H1 (cell line): ENCODE measurements at regions not wholly inside any gene's neighbourhood (a gene's known extent, or its start where the extent isn't known, plus 50 kb on each side); places are given as distances from the start of the nearest gene placed in this dataset.

Experiments
- CTCF ChIA-PET: fragments of 300-600 bp; sonication (Branson Sonifier 250); formaldehyde crosslinking; loops from one replicate; lab custom pipeline; 2021; ENCODE audit not compliant: partially characterized antibody; lab: Charles Lee
- POLR2A ChIA-PET: fragments of 300-600 bp; sonication (Branson Sonifier 250); formaldehyde crosslinking; loops from one replicate; lab custom pipeline; 2021; ENCODE audit warnings: inconsistent platforms; ENCODE audit not compliant: partially characterized antibody; lab: Charles Lee
- DNase-seq, 2 experiments: peaks; one replicate each; pipeline versions ENCODE4 v3.0.0 to v3.0.0-alpha.2; 2010 to 2022; ENCODE audit warnings: low spot score in 2 of 2, low read depth in 1 of 2, mixed read lengths in 1 of 2
- FAIRE-seq: peaks from 2 replicates; lab custom pipeline; 2011; peaks lifted over from hg19 to GRCh38; lab: Jason Lieb, UNC
- H2AFZ ChIP-seq: 2 replicates; pipeline ENCODE4 v1.8.1; 2012; ENCODE audit warnings: low read length, inconsistent platforms
- H2AK5ac ChIP-seq: 2 replicates; pipeline ENCODE4 v1.6.1; 2013; ENCODE audit warnings: low read depth, low read length
- H2BK120ac ChIP-seq: replicated peaks from 2 replicates; pipeline ENCODE3; 2013; ENCODE audit warnings: low read depth, low read length, inconsistent platforms
- H2BK12ac ChIP-seq: 2 replicates; pipeline ENCODE4 v1.6.1; 2013; ENCODE audit warnings: low read depth, low read length
- H2BK15ac ChIP-seq: 2 replicates; pipeline ENCODE4 v1.6.1; 2013; ENCODE audit warnings: low read length
- H2BK20ac ChIP-seq: 2 replicates; pipeline ENCODE4 v1.6.1; 2013; ENCODE audit warnings: low read length
- H2BK5ac ChIP-seq: 2 replicates; pipeline ENCODE4 v1.6.1; 2013; ENCODE audit warnings: low read depth, low read length
- H3K14ac ChIP-seq: 2 replicates; pipeline ENCODE4 v1.6.1; 2013; ENCODE audit warnings: inconsistent platforms; ENCODE audit not compliant: insufficient read length
- H3K18ac ChIP-seq: 2 replicates; pipeline ENCODE4 v1.6.1; 2013; ENCODE audit warnings: low read length; ENCODE audit errors: extremely low read depth
- H3K23ac ChIP-seq: 2 replicates; pipeline ENCODE4 v1.6.1; 2013; ENCODE audit warnings: inconsistent platforms; ENCODE audit not compliant: insufficient read length
- H3K23me2 ChIP-seq: 2 replicates; pipeline ENCODE4 v1.6.1; 2013; ENCODE audit warnings: low read depth, low read length
- H3K27ac ChIP-seq: 2 replicates; pipeline ENCODE4 v1.6.1; 2011; ENCODE audit warnings: low read depth, low read length, inconsistent platforms
- H3K27me3 ChIP-seq, 4 experiments: replicated peaks in 1 of 4; 1 replicate in 1 of 4; 2 replicates in 3 of 4; pipeline versions ENCODE4 v1.6.1 to v1.8.1; 2011 to 2013; ENCODE audit warnings: low read length in 3 of 4, mild to moderate bottlenecking in 3 of 4, inconsistent platforms in 2 of 4, mixed read lengths in 2 of 4, moderate library complexity in 1 of 4; ENCODE audit not compliant: control insufficient read depth in 3 of 4, insufficient read depth in 3 of 4; ENCODE audit errors: extremely low read depth in 1 of 4
- H3K36me3 ChIP-seq, 4 experiments: 2 replicates each; pipeline versions ENCODE4 v1.6.1 to v1.8.1; 2011 to 2013; ENCODE audit warnings: mild to moderate bottlenecking in 4 of 4, low read length in 3 of 4, moderate library complexity in 2 of 4, control low read depth in 1 of 4, inconsistent platforms in 1 of 4; ENCODE audit not compliant: insufficient read depth in 4 of 4, control insufficient read depth in 2 of 4
- H3K4ac ChIP-seq: replicated peaks from 2 replicates; pipeline ENCODE3; 2013; ENCODE audit warnings: low read length, low read depth, mixed read lengths, inconsistent platforms; ENCODE audit not compliant: insufficient read length
- H3K4me1 ChIP-seq, 4 experiments: replicated peaks in 1 of 4; 1 replicate in 1 of 4; 2 replicates in 3 of 4; pipeline versions ENCODE4 v1.6.1 to v1.8.1; 2011 to 2013; ENCODE audit warnings: low read length in 3 of 4, inconsistent platforms in 2 of 4, mixed read lengths in 1 of 4; ENCODE audit not compliant: insufficient read depth in 4 of 4, control insufficient read depth in 3 of 4
- H3K4me2 ChIP-seq, 2 experiments: 2 replicates each; pipeline versions ENCODE4 v1.6.1 to v1.8.1; 2011 to 2013; ENCODE audit warnings: low read depth in 2 of 2, low read length in 2 of 2, control low read depth in 1 of 2, inconsistent platforms in 1 of 2, mild to moderate bottlenecking in 1 of 2; ENCODE audit not compliant: insufficient read depth in 1 of 2
- H3K4me3 ChIP-seq, 4 experiments: fragments of 200-600, 300-600 bp in 1 of 4; sonication (generic), shearing (Covaris generic), sonication (Bioruptor Twin) in 1 of 4; 2 replicates each; pipeline versions ENCODE4 v1.5.1 to v1.8.1; 2011 to 2016; ENCODE audit warnings: low read length in 4 of 4, low read depth in 3 of 4, control low read depth in 2 of 4, inconsistent platforms in 2 of 4, mild to moderate bottlenecking in 2 of 4, mixed read lengths in 1 of 4, moderate library complexity in 1 of 4; ENCODE audit not compliant: insufficient read depth in 2 of 4; ENCODE audit errors: extremely low read depth in 1 of 4
- H3K56ac ChIP-seq: replicated peaks from 2 replicates; pipeline ENCODE3; 2013; ENCODE audit warnings: low read depth, mild to moderate bottlenecking, mixed read lengths, low read length, inconsistent platforms; ENCODE audit not compliant: insufficient read length
- H3K79me1 ChIP-seq: 2 replicates; pipeline ENCODE4 v1.6.1; 2013; ENCODE audit warnings: low read depth, low read length, control low read depth
- H3K79me2 ChIP-seq, 2 experiments: 2 replicates each; pipeline versions ENCODE4 v1.6.1 to v1.8.1; 2012 to 2013; ENCODE audit warnings: low read length in 2 of 2, mild to moderate bottlenecking in 2 of 2, inconsistent platforms in 1 of 2; ENCODE audit not compliant: insufficient read depth in 2 of 2, control insufficient read depth in 1 of 2
- H3K9ac ChIP-seq, 4 experiments: replicated peaks in 1 of 4; 1 replicate in 1 of 4; 2 replicates in 3 of 4; pipeline versions ENCODE4 v1.6.1 to v1.8.1; 2011 to 2013; ENCODE audit warnings: low read depth in 3 of 4, low read length in 3 of 4, control low read depth in 2 of 4, mild to moderate bottlenecking in 2 of 4, moderate library complexity in 2 of 4, inconsistent platforms in 1 of 4; ENCODE audit errors: extremely low read depth in 1 of 4
- H3K9me3 ChIP-seq, 2 experiments: 2 replicates each; pipeline versions ENCODE4 v1.6.1 to v1.8.1; 2012 to 2013; ENCODE audit warnings: mild to moderate bottlenecking in 2 of 2, moderate library complexity in 2 of 2, control low read depth in 1 of 2, inconsistent platforms in 1 of 2, low read depth in 1 of 2, low read length in 1 of 2, mixed read lengths in 1 of 2; ENCODE audit not compliant: insufficient read depth in 2 of 2
- H4K20me1 ChIP-seq, 2 experiments: replicated peaks in 1 of 2; 2 replicates each; pipeline versions ENCODE3 to v1.8.1; 2011 to 2013; ENCODE audit warnings: inconsistent platforms in 2 of 2, low read length in 2 of 2, mild to moderate bottlenecking in 1 of 2; ENCODE audit not compliant: insufficient read depth in 2 of 2, control insufficient read depth in 1 of 2
- H4K5ac ChIP-seq: 2 replicates; pipeline ENCODE4 v1.6.1; 2013; ENCODE audit warnings: low read length, low read depth, mixed read lengths, inconsistent platforms; ENCODE audit not compliant: insufficient read length
- H4K8ac ChIP-seq: 2 replicates; pipeline ENCODE4 v1.8.0; 2013; ENCODE audit warnings: mild to moderate bottlenecking, moderate library complexity, low read length, inconsistent platforms; ENCODE audit not compliant: insufficient read depth; ENCODE audit errors: extremely low read depth
- H4K91ac ChIP-seq: replicated peaks from 2 replicates; pipeline ENCODE3; 2013; ENCODE audit warnings: low read length, mixed read lengths, inconsistent platforms; ENCODE audit not compliant: insufficient read length
- BACH1 ChIP-seq: IDR thresholded peaks from 2 replicates; pipeline ENCODE4 v1.6.1; 2012; ENCODE audit warnings: low read length, improper control_type of control experiment
- BCL11A ChIP-seq, 2 experiments: IDR thresholded peaks; one replicate each; pipeline ENCODE4 v1.6.1; 2011; ENCODE audit warnings: low read depth in 2 of 2, low read length in 2 of 2, mild to moderate bottlenecking in 2 of 2
- CBX5 ChIP-seq: fragments of 300-800, 300-1000 bp; sonication (generic); IDR thresholded peaks from 2 replicates; pipeline ENCODE4 v1.7.1; 2016; ENCODE audit warnings: antibody characterized with exemption, low read length, low read depth
- CHD1 ChIP-seq: IDR thresholded peaks from 2 replicates; pipeline ENCODE4 v1.6.1; 2012; ENCODE audit warnings: low read depth, low read length, improper control_type of control experiment
- CHD2 ChIP-seq: IDR thresholded peaks from 2 replicates; pipeline ENCODE4 v1.6.1; 2012; ENCODE audit warnings: low read length, improper control_type of control experiment
- HDAC6 ChIP-seq: IDR thresholded peaks from one replicate; pipeline ENCODE4 v1.7.1; 2012; ENCODE audit warnings: low read depth, mild to moderate bottlenecking, inconsistent platforms, low read length, moderate library complexity
- JUND ChIP-seq: IDR thresholded peaks from 2 replicates; pipeline ENCODE4 v1.6.1; 2011; ENCODE audit warnings: mild to moderate bottlenecking, improper control_type of control experiment, low read length
- RAD21 ChIP-seq, 2 experiments: IDR thresholded peaks in 1 of 2; conservative IDR thresholded peaks in 1 of 2; 2 replicates each; pipeline ENCODE4 v1.6.1; 2011; ENCODE audit warnings: low read depth in 2 of 2, low read length in 2 of 2, improper control_type of control experiment in 1 of 2, inconsistent platforms in 1 of 2, mild to moderate bottlenecking in 1 of 2, moderate library complexity in 1 of 2
- SIX5 ChIP-seq: IDR thresholded peaks from 2 replicates; pipeline ENCODE4 v1.6.1; 2011; ENCODE audit warnings: mild to moderate bottlenecking, low read depth, low read length
- SP1 ChIP-seq: IDR thresholded peaks from 2 replicates; pipeline ENCODE4 v1.6.1; 2011; ENCODE audit warnings: low read depth, low read length
- TAF1 ChIP-seq: IDR thresholded peaks from 2 replicates; pipeline ENCODE4 v1.6.1; 2011; ENCODE audit warnings: mild to moderate bottlenecking, low read depth, low read length
- YY1 ChIP-seq: IDR thresholded peaks from 2 replicates; pipeline ENCODE4 v1.6.1; 2011; ENCODE audit warnings: low read depth, mild to moderate bottlenecking, low read length
- WGBS, 2 experiments: shearing (Covaris generic) in 1 of 2; methylation state at CpG; one replicate each; pipeline versions ENCODE4 v1.1.6 to v1.1.7; 2013 to 2015; ENCODE audit warnings: low lambda C conversion rate in 2 of 2, mixed read lengths in 2 of 2, inconsistent platforms in 1 of 2, low coverage in 1 of 2, missing lambda C conversion rate in 1 of 2; ENCODE audit not compliant: insufficient replicate concordance in 2 of 2, insufficient coverage in 1 of 2, insufficient read length in 1 of 2; ENCODE audit errors: extremely low coverage in 1 of 2, missing lambda C conversion rate in 1 of 2; 5-methylcytosine and 5-hydroxymethylcytosine counted together
- TF ChIP-seq, protein P1 (sequence below): IDR thresholded peaks from 2 replicates; pipeline ENCODE4 v1.6.1; 2012; ENCODE audit warnings: inconsistent platforms
- TF ChIP-seq, protein P2 (sequence below): IDR thresholded peaks from 2 replicates; pipeline ENCODE4 v1.6.1; 2011; ENCODE audit warnings: low read length, improper control_type of control experiment

DNA sequence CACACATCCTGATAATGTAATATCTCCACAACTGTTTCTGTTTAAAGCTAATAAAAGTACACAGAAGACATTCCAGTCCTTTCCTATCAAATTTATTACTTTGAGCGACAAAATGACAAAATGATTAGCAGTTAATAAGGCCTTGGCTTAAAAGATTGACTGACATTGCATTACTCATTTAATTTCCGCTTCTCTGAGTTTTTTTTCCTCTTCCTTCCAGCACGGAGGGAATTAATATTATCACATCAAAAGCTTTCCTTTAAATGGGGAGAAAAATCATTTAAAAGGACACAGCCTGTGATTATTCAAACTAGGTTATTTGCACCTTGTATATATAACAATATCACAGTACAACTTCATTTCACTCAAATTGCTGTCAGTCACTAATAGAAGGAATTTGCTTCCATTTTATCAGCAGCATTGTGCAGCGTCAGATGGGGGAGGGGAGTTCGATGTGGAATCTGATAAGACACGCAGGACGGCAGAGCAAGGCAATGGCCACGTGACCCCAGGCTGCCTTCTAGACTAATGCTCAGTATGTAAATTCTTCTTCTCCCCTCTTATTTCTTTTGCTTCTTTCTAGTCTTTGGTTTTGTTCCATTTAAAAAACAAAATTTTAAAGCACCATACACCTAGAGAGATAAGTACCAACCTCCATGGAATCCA lies 400.5 kb downstream of the IRX1 start:
- no peak overlapping the region for H4K5ac ChIP-seq
- no peaks in the 10 kb centered on the region for H4K20me1 ChIP-seq
- H4K91ac ChIP-seq = no peak overlapping the region
- no peak overlapping the region for H3K56ac ChIP-seq
- H3K18ac ChIP-seq = no peak overlapping the region
- FAIRE-seq = no peak
- H3K27ac ChIP-seq = no peak overlapping the region
- H3K9me3 ChIP-seq = peaks cover 3 to 7% of the 10 kb centered on the region in 2 experiments; a peak in 3 of 4 replicates
- H3K4me3 ChIP-seq = no peak overlapping the region
- 80% methylated on average over 8 of the region's 8 CpGs; no CpG with 5 or more reads in 1 of the 2 experiments for WGBS, 2 experiments
- POLR2A ChIA-PET = no interaction called here
- no peak overlapping the region for H2BK20ac ChIP-seq
- H3K9ac ChIP-seq = no peak overlapping the region
- no peaks in the 10 kb centered on the region for H3K79me2 ChIP-seq
- H3K79me1 ChIP-seq = no peaks in the 10 kb centered on the region
- H2BK5ac ChIP-seq = no peak overlapping the region
- H3K23me2 ChIP-seq = no peaks in the 10 kb centered on the region
- no peaks in the 10 kb centered on the region for H3K27me3 ChIP-seq
- no peak overlapping the region for H3K23ac ChIP-seq
- H2AK5ac ChIP-seq = no peak overlapping the region
- H3K4me2 ChIP-seq = no peak overlapping the region
- no peak overlapping the region for H3K4ac ChIP-seq
- no peak overlapping the region for H2AFZ ChIP-seq
- CTCF ChIA-PET = no interaction called here
- H3K36me3 ChIP-seq = no peaks in the 10 kb centered on the region
- no peak for DNase-seq
- H4K8ac ChIP-seq = no peak overlapping the region
- H2BK120ac ChIP-seq = no peak overlapping the region
- no peak overlapping the region for H2BK12ac ChIP-seq
- H3K4me1 ChIP-seq = no peaks in the 10 kb centered on the region
- no peak overlapping the region for H3K14ac ChIP-seq
- no peak overlapping the region for H2BK15ac ChIP-seq
- TF ChIP-seq CHD1 (no peak), CHD2 (no peak), BCL11A (IDR thresholded peaks at IDR 0.05; ENCODE audit: low read depth in 2 of 2, low read length in 2 of 2) (no peak), SIX5 (no peak), RAD21 (IDR thresholded peaks at IDR 0.05 in 1 of 2, conservative IDR thresholded peaks at IDR 0.05 in 1 of 2; ENCODE audit: low read depth in 2 of 2, low read length in 2 of 2) (no peak), YY1 (no peak), SP1 (no peak), TAF1 (no peak), HDAC6 (no peak), CBX5 (no peak), BACH1 (no peak), JUND (no peak)
- TF ChIP-seq, protein P1, sequence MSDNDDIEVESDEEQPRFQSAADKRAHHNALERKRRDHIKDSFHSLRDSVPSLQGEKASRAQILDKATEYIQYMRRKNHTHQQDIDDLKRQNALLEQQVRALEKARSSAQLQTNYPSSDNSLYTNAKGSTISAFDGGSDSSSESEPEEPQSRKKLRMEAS = no peak
- TF ChIP-seq, protein P2, sequence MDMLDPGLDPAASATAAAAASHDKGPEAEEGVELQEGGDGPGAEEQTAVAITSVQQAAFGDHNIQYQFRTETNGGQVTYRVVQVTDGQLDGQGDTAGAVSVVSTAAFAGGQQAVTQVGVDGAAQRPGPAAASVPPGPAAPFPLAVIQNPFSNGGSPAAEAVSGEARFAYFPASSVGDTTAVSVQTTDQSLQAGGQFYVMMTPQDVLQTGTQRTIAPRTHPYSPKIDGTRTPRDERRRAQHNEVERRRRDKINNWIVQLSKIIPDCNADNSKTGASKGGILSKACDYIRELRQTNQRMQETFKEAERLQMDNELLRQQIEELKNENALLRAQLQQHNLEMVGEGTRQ = no peak
